Fibroblast of lung (primary cell): ENCODE measurements at regions not wholly inside any gene's neighbourhood (a gene's known extent, or its start where the extent isn't known, plus 50 kb on each side); places are given as distances from the start of the nearest gene placed in this dataset.

Experiments
- CTCF ChIP-seq, 2 donors: IDR thresholded peaks in 1 of 2; conservative IDR thresholded peaks in 1 of 2; 1 replicate in 1 of 2; 2 replicates in 1 of 2; pipeline ENCODE4 v1.5.1; 2011 to 2012; ENCODE audit warnings: low read length in 2 of 2, control low read depth in 1 of 2, inconsistent platforms in 1 of 2, low read depth in 1 of 2, mild to moderate bottlenecking in 1 of 2
- EZH2 ChIP-seq: IDR thresholded peaks from 2 replicates; pipeline ENCODE4 v1.5.1; 2012; ENCODE audit warnings: low read length, control low read depth, mild to moderate bottlenecking; ENCODE audit errors: missing control alignments

GRCh38 chr7:73967832-73968290, 60.1 kb upstream of the ELN start:
- TF ChIP-seq EZH2 (no peak), CTCF (conservative IDR thresholded peaks at IDR 0.05 in 1 of 2, IDR thresholded peaks at IDR 0.05 in 1 of 2; ENCODE audit: low read depth in 1 of 2, low read length in 2 of 2) (no peak)
